ENCODE measurements at regions not wholly inside any gene's neighbourhood (a gene's known extent, or its start where the extent isn't known, plus 50 kb on each side); places are given as distances from the start of the nearest gene placed in this dataset.

DNA sequence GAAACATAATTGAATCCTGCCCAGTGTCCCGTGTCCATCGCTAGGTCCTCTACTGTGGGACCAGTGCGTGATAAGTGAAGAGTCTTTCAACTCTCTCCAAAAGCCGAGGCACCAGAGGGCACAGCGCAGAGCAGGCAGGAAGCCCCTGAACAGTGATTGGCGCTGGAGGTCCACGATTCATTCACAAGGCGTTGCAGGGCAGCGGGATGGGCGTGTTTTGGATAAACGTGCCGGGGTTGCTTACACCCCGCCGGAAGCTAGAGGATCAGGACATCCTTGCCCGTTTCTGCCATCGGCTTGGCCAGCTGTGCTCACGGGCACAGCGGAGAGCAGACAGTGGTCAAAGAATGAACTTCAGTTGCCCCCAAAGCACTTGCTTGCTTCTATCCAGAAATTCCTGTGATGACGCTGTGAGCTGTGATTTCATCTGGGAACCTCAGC lies 86.0 kb upstream of the PFKP start:
- H3K9ac ChIP-seq (ENCODE audit: low read length in 3 of 3), result no peak overlapping the region
- H3K4me3 ChIP-seq (ENCODE audit: low read length in 3 of 3), result no peak overlapping the region
- FAIRE-seq (no peak), DNase-seq (no peak)
- H3K27me3 ChIP-seq (ENCODE audit: control insufficient read depth, insufficient read depth, low read length), result no peaks in the 10 kb centered on the region
- TF ChIP-seq CTCF (IDR thresholded peaks at IDR 0.05; ENCODE audit: borderline replicate concordance, extremely low read depth, insufficient read depth), result no peak
- intact Hi-C loops (cut with DNase I), result no loop called here
- no peaks in the 10 kb centered on the region for H3K9me3 ChIP-seq (ENCODE audit: control insufficient read depth in 2 of 3, insufficient read depth in 1 of 3, low read length in 3 of 3)
- H3K4me1 ChIP-seq (ENCODE audit: control insufficient read depth in 2 of 3, insufficient read depth in 2 of 3, low read depth in 1 of 3, low read length in 3 of 3), result no peaks in the 10 kb centered on the region
- no peaks in the 10 kb centered on the region for H3K36me3 ChIP-seq (ENCODE audit: control insufficient read depth in 2 of 3, insufficient read depth in 3 of 3, low read length in 3 of 3)
- H3K27ac ChIP-seq (ENCODE audit: low read depth in 2 of 2, low read length in 2 of 2), result no peak overlapping the region

- no peak for FAIRE-seq
- no peak for TF ChIP-seq CTCF (IDR thresholded peaks at IDR 0.05; ENCODE audit: borderline replicate concordance, extremely low read depth, insufficient read depth)
- H3K36me3 ChIP-seq (ENCODE audit: control insufficient read depth in 2 of 3, insufficient read depth in 3 of 3, low read length in 3 of 3), result no peaks in the 10 kb centered on the region
- H3K4me1 ChIP-seq (ENCODE audit: control insufficient read depth in 2 of 3, insufficient read depth in 2 of 3, low read depth in 1 of 3, low read length in 3 of 3), result no peaks in the 10 kb centered on the region
- no peaks in the 10 kb centered on the region for H3K27me3 ChIP-seq (ENCODE audit: control insufficient read depth, insufficient read depth, low read length)
- no peak overlapping the region for H3K27ac ChIP-seq (ENCODE audit: low read depth in 2 of 2, low read length in 2 of 2)
- no peak overlapping the region for H3K4me3 ChIP-seq (ENCODE audit: low read length in 3 of 3)
- intact Hi-C loops (cut with DNase I), result no loop called here
- H3K9me3 ChIP-seq (ENCODE audit: control insufficient read depth in 2 of 3, insufficient read depth in 1 of 3, low read length in 3 of 3), result no peaks in the 10 kb centered on the region
- no peak for DNase-seq
- H3K9ac ChIP-seq (ENCODE audit: low read length in 3 of 3), result no peak overlapping the region
These were observed 86.5 kb upstream of the PFKP start for GRCh38 chr10:2980791-2981360.

GRCh38 chr10:2980116-2980515 lies 87.2 kb upstream of the PFKP start:
- no peaks in the 10 kb centered on the region for H3K36me3 ChIP-seq (ENCODE audit: control insufficient read depth in 2 of 3, insufficient read depth in 3 of 3, low read length in 3 of 3)
- H3K9me3 ChIP-seq (ENCODE audit: control insufficient read depth in 2 of 3, insufficient read depth in 1 of 3, low read length in 3 of 3), result no peaks in the 10 kb centered on the region
- no peak overlapping the region for H3K27ac ChIP-seq (ENCODE audit: low read depth in 2 of 2, low read length in 2 of 2)
- no peak for FAIRE-seq
- intact Hi-C loops (cut with DNase I), result no loop called here
- TF ChIP-seq CTCF (IDR thresholded peaks at IDR 0.05; ENCODE audit: borderline replicate concordance, extremely low read depth, insufficient read depth), result no peak
- H3K9ac ChIP-seq (ENCODE audit: low read length in 3 of 3), result no peak overlapping the region
- no peaks in the 10 kb centered on the region for H3K4me1 ChIP-seq (ENCODE audit: control insufficient read depth in 2 of 3, insufficient read depth in 2 of 3, low read depth in 1 of 3, low read length in 3 of 3)
- no peak overlapping the region for H3K4me3 ChIP-seq (ENCODE audit: low read length in 3 of 3)
- no peak for DNase-seq
- no peaks in the 10 kb centered on the region for H3K27me3 ChIP-seq (ENCODE audit: control insufficient read depth, insufficient read depth, low read length)

- intact Hi-C loops (cut with DNase I), result loop anchor here (5.0 kb wide), 1 partner anchor 147 kb away; no protein-coding TSS in a partner anchor
- DNase-seq (no peak), FAIRE-seq (no peak)
- Histone ChIP-seq H3K4me1 (ENCODE audit: control insufficient read depth in 2 of 3, insufficient read depth in 2 of 3, low read depth in 1 of 3, low read length in 3 of 3) (no peaks in the 10 kb centered on the region), H3K27me3 (ENCODE audit: control insufficient read depth, insufficient read depth, low read length) (no peaks in the 10 kb centered on the region), H3K27ac (ENCODE audit: low read depth in 2 of 2, low read length in 2 of 2) (no peak overlapping the region), H3K36me3 (ENCODE audit: control insufficient read depth in 2 of 3, insufficient read depth in 3 of 3, low read length in 3 of 3) (no peaks in the 10 kb centered on the region), H3K4me3 (ENCODE audit: low read length in 3 of 3) (no peak overlapping the region), H3K9ac (ENCODE audit: low read length in 3 of 3) (no peak overlapping the region), H3K9me3 (ENCODE audit: control insufficient read depth in 2 of 3, insufficient read depth in 1 of 3, low read length in 3 of 3) (no peaks in the 10 kb centered on the region)
- no peak for TF ChIP-seq CTCF (IDR thresholded peaks at IDR 0.05; ENCODE audit: borderline replicate concordance, extremely low read depth, insufficient read depth)
These were observed 88.0 kb upstream of the PFKP start for GRCh38 chr10:2979306-2979705.

All from kidney (tissue), 13 donors.